GM23338 (cell line): ENCODE measurements at regions not wholly inside any gene's neighbourhood (a gene's known extent, or its start where the extent isn't known, plus 50 kb on each side); places are given as distances from the start of the nearest gene placed in this dataset.

Experiments used
- ATAC-seq: fragments of 200-7000 bp; cut with Tn5 transposase; 3 replicates; pipeline ENCODE4 v1.9.1; 2020
- DNase-seq: peaks from one replicate; pipeline ENCODE4 v3.0.0-alpha.2; 2015; ENCODE audit warnings: low spot score
- H2AFZ ChIP-seq: fragments of 200-600 bp; sonication (generic); 2 replicates; pipeline ENCODE4 v1.8.0; 2016; ENCODE audit warnings: antibody characterized with exemption, mild to moderate bottlenecking, moderate library complexity
- H3F3A ChIP-seq: fragments of 200-600 bp; sonication (generic); replicated peaks from 2 replicates; pipeline ENCODE4 v1.8.0; 2017; ENCODE audit warnings: antibody characterized with exemption, mixed run types, low read depth
- H3K27ac ChIP-seq: fragments of 200-600 bp; sonication (generic); 2 replicates; pipeline ENCODE4 v1.6.1; 2016; ENCODE audit warnings: low read depth
- H3K27me3 ChIP-seq: fragments of 200-600 bp; sonication (generic); 2 replicates; pipeline ENCODE4 v1.8.0; 2016; ENCODE audit warnings: mild to moderate bottlenecking, mixed run types, moderate library complexity; ENCODE audit not compliant: insufficient read depth
- H3K36me3 ChIP-seq: fragments of 200-600 bp; sonication (generic); 2 replicates; pipeline ENCODE4 v1.8.0; 2016; ENCODE audit warnings: mild to moderate bottlenecking; ENCODE audit not compliant: insufficient read depth
- H3K4me1 ChIP-seq: fragments of 200-600 bp; sonication (generic); 2 replicates; pipeline ENCODE4 v1.8.0; 2016; ENCODE audit warnings: mild to moderate bottlenecking, moderate library complexity; ENCODE audit not compliant: insufficient read depth
- H3K4me2 ChIP-seq: fragments of 200-600 bp; sonication (generic); 2 replicates; pipeline ENCODE4 v1.7.1; 2017; ENCODE audit warnings: mixed run types
- H3K4me3 ChIP-seq: fragments of 200-600 bp; sonication (generic); 2 replicates; pipeline ENCODE4 v1.6.1; 2016; ENCODE audit warnings: mixed run types
- H3K79me2 ChIP-seq: fragments of 200-600 bp; sonication (generic); replicated peaks from 2 replicates; pipeline ENCODE4 v1.8.0; 2017; ENCODE audit warnings: mild to moderate bottlenecking; ENCODE audit not compliant: insufficient read depth
- H3K9me2 ChIP-seq: fragments of 200-600 bp; sonication (generic); 2 replicates; pipeline ENCODE4 v1.8.0; 2017; ENCODE audit not compliant: insufficient read depth
- H4K20me1 ChIP-seq: fragments of 200-600 bp; sonication (generic); replicated peaks from 2 replicates; pipeline ENCODE4 v1.8.0; 2017; ENCODE audit warnings: mild to moderate bottlenecking; ENCODE audit not compliant: insufficient read depth
- H3K27ac Mint-ChIP-seq: 2 replicates; pipeline ENCODE4 v1.8.0; 2020; ENCODE audit warnings: inconsistent platforms, mild to moderate bottlenecking, moderate library complexity, mixed read lengths
- H3K27me3 Mint-ChIP-seq: 3 replicates; pipeline ENCODE4 v1.8.0; 2022; ENCODE audit warnings: low read depth, mild to moderate bottlenecking, moderate library complexity, mixed read lengths, inconsistent platforms; ENCODE audit not compliant: insufficient read depth, poor library complexity
- H3K36me3 Mint-ChIP-seq: 3 replicates; pipeline ENCODE4 v1.8.0; 2021; ENCODE audit warnings: low read depth, mild to moderate bottlenecking, inconsistent platforms, moderate library complexity, mixed read lengths
- H3K4me1 Mint-ChIP-seq: 3 replicates; pipeline ENCODE4 v1.8.0; 2020; ENCODE audit warnings: mild to moderate bottlenecking, inconsistent platforms, mixed read lengths
- H3K4me3 Mint-ChIP-seq: 3 replicates; pipeline ENCODE4 v1.8.0; 2021; ENCODE audit warnings: moderate library complexity, mild to moderate bottlenecking, inconsistent platforms, mixed read lengths
- H3K9me3 Mint-ChIP-seq: 3 replicates; pipeline ENCODE4 v1.8.0; 2020; ENCODE audit warnings: moderate library complexity, mild to moderate bottlenecking, inconsistent platforms, mixed read lengths
- CREB1 ChIP-seq: fragments of 250-450 bp; sonication (Bioruptor Pico); IDR thresholded peaks from 2 replicates; pipeline ENCODE4 v1.5.0; 2020; ENCODE audit warnings: low read depth, mild to moderate bottlenecking, moderate library complexity
- CTCF ChIP-seq, 2 experiments: fragments of 200-600 bp in 1 of 2; sonication (generic) in 1 of 2; conservative IDR thresholded peaks; 2 replicates each; pipeline versions ENCODE4 v1.5.1 to v1.6.1; 2016 to 2017; ENCODE audit warnings: antibody characterized with exemption in 2 of 2, low read depth in 2 of 2, mild to moderate bottlenecking in 2 of 2, moderate library complexity in 1 of 2
- ETS1 ChIP-seq: IDR thresholded peaks from 2 replicates; pipeline ENCODE4 v1.6.1; 2016; ENCODE audit warnings: antibody characterized with exemption
- EZH2 ChIP-seq: fragments of 200-600 bp; sonication (generic); IDR thresholded peaks from one replicate; pipeline ENCODE4 v1.8.0; 2017; ENCODE audit warnings: antibody characterized with exemption, mild to moderate bottlenecking, low read depth; ENCODE audit not compliant: unreplicated experiment
- EZH2phosphoT487 ChIP-seq: fragments of 200-600 bp; sonication (generic); IDR thresholded peaks from one replicate; pipeline ENCODE4 v1.8.1; 2018; ENCODE audit warnings: antibody characterized with exemption; ENCODE audit not compliant: unreplicated experiment
- JUNB ChIP-seq: IDR thresholded peaks from one replicate; pipeline ENCODE4 v1.6.1; 2016; ENCODE audit warnings: antibody characterized with exemption; ENCODE audit not compliant: unreplicated experiment
- NANOG ChIP-seq: IDR thresholded peaks from 2 replicates; pipeline ENCODE4 v1.6.1; 2016; ENCODE audit warnings: antibody characterized with exemption, borderline replicate concordance
- POLR2AphosphoS5 ChIP-seq: IDR thresholded peaks from 2 replicates; pipeline ENCODE4 v1.6.1; 2016; ENCODE audit warnings: antibody characterized with exemption, low read depth
- REST ChIP-seq: IDR thresholded peaks from one replicate; pipeline ENCODE4 v1.6.1; 2018; ENCODE audit warnings: antibody characterized with exemption; ENCODE audit not compliant: unreplicated experiment
- STAT1 ChIP-seq: IDR thresholded peaks from one replicate; pipeline ENCODE4 v1.6.1; 2016; ENCODE audit warnings: antibody characterized with exemption; ENCODE audit not compliant: unreplicated experiment
- ZNF114 ChIP-seq: fragments of 250-450 bp; sonication (Bioruptor Pico); IDR thresholded peaks from 2 replicates; pipeline ENCODE4 v1.5.0; 2020; ENCODE audit warnings: mild to moderate bottlenecking, moderate library complexity
- ZNF331 ChIP-seq: fragments of 250-450 bp; sonication (Bioruptor Pico); IDR thresholded peaks from 2 replicates; pipeline ENCODE4 v1.5.0; 2020; ENCODE audit warnings: low read depth, mild to moderate bottlenecking, moderate library complexity
- ZNF462 ChIP-seq: fragments of 250-450 bp; sonication (Bioruptor Pico); IDR thresholded peaks from 2 replicates; pipeline ENCODE4 v1.5.0; 2020; ENCODE audit warnings: mild to moderate bottlenecking, moderate library complexity

- peaks cover under 1% of the 10 kb centered on the region for H3K27me3 Mint-ChIP-seq
- Histone ChIP-seq H3K36me3 (no peaks in the 10 kb centered on the region), H4K20me1 (no peaks in the 10 kb centered on the region), H2AFZ (no peak overlapping the region), H3K79me2 (no peaks in the 10 kb centered on the region), H3K27me3 (no peaks in the 10 kb centered on the region), H3K4me2 (no peak overlapping the region), H3K4me3 (no peak overlapping the region), H3K4me1 (peaks cover 20% of the 10 kb centered on the region), H3K27ac (no peak overlapping the region), H3K9me2 (no peaks in the 10 kb centered on the region), H3F3A (no peaks in the 10 kb centered on the region)
- TF ChIP-seq CREB1 (CRISPR knock-in tag) (no peak), JUNB (no peak), POLR2AphosphoS5 (no peak), EZH2phosphoT487 (no peak), CTCF (conservative IDR thresholded peaks at IDR 0.05; ENCODE audit: low read depth in 2 of 2) (no peak), ZNF462 (CRISPR knock-in tag) (no peak), ETS1 (no peak), EZH2 (no peak), ZNF114 (no peak), ZNF331 (CRISPR knock-in tag) (no peak), NANOG (no peak), REST (no peak), STAT1 (no peak)
- ATAC-seq (no peak), DNase-seq (no peak)
- peaks cover 4% of the 10 kb centered on the region; the same call in 1 of the 3 replicates for H3K36me3 Mint-ChIP-seq
- no peak overlapping the region for H3K27ac Mint-ChIP-seq
- no peak overlapping the region for H3K4me3 Mint-ChIP-seq
- peaks cover 34% of the 10 kb centered on the region for H3K4me1 Mint-ChIP-seq
- no peaks in the 10 kb centered on the region for H3K9me3 Mint-ChIP-seq
Measured at GRCh38 chr13:73695325-73695724, 438.9 kb downstream of the KLF12 start.
